ENCODE measurements at regions not wholly inside any gene's neighbourhood (a gene's known extent, or its start where the extent isn't known, plus 50 kb on each side); places are given as distances from the start of the nearest gene placed in this dataset.

DNA sequence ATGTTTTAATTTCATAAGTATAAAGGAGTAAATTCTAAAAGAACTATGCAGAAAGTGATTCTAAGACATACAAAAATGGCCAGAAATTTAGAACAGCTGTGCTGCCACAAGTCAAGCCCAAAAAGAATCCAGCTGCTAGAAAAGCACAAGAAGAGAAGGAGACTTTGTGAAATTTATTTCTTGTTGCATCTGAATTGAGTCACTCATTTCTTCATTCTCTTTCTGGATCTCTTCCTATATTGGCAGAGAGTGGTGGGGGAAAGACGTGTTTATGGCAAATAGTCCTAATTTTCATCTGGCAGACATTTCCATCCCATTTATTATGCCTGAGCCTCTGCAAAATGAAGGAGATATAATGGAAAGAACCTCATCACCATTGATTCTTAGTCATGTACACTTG, 139.6 kb upstream of the CTTNBP2NL start:
- TF ChIP-seq CTCF (IDR thresholded peaks at IDR 0.05; ENCODE audit: low read depth, low read length, missing control alignments) = no peak
- DNase-seq (ENCODE audit: low read depth) = no peak
- no peak overlapping the region for H3K4me3 ChIP-seq (ENCODE audit: low read depth, low read length)

DNA sequence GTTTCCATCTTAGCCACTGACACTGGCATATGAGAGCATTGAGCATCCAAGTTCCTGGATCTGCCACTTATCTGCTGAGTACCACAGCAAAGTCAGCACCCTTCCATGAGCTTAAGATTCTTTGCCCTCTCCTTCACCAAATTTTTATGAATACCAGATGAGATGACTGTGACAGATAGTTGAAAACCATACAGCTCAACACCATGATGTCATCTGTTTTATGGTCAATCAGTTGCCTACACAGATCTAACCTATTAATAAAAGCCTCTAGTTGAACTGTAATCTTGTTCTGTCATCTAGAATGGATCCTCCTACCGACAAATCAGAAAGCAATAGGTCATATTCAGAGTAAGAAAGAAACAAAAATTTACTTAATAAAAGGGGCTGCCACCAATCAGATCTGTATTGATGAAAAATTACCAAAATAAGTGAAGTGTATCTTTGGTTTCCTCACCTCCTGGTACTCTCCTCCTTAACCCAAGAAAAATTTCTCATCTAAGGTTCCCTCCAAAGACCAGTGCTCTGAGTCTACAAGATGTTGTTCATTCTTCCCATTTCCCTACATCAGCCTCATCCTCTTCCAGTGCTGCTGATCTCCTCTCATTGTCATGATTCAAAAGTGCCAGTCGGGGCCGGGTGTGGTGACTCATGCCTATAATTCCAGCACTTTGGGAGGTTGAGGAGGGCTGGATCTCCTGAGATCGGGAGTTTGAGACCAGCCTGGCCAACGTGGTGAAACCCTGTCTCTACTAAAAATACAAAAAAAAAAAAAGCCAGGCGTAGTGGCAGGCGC, 138.8 kb upstream of the CTTNBP2NL start:
- DNase-seq (ENCODE audit: low read depth) = no peak
- TF ChIP-seq CTCF (IDR thresholded peaks at IDR 0.05; ENCODE audit: low read depth, low read length, missing control alignments) = no peak
- H3K4me3 ChIP-seq (ENCODE audit: low read depth, low read length) = no peak overlapping the region

GRCh38 chr1:112260699-112261098, 135.3 kb upstream of the CTTNBP2NL start:
- DNase-seq (ENCODE audit: low read depth) = no peak
- H3K4me3 ChIP-seq (ENCODE audit: low read depth, low read length) = no peak overlapping the region
- TF ChIP-seq CTCF (IDR thresholded peaks at IDR 0.05; ENCODE audit: low read depth, low read length, missing control alignments) = no peak

DNA sequence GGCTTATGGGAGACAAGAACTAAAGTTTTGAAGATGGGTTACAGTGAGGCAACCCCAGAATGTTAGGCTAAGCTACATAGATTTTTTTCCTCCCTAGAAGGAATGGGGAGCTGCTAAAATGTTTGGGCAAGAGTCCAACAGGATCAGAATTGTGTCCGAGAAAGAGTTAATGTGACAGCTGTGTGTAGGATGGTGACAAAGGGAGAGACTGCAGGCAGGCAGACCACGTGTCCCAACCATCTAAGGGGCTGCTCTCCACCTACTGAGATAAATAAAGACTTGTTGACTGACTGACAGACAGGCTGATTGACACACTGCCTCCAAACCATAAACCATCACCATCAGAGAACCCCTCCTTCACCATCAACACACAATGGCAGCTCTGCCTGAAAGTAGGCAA, 133.7 kb upstream of the CTTNBP2NL start:
- H3K4me3 ChIP-seq (ENCODE audit: low read depth, low read length) = no peak overlapping the region
- TF ChIP-seq CTCF (IDR thresholded peaks at IDR 0.05; ENCODE audit: low read depth, low read length, missing control alignments) = no peak
- DNase-seq (ENCODE audit: low read depth) = no peak

DNA sequence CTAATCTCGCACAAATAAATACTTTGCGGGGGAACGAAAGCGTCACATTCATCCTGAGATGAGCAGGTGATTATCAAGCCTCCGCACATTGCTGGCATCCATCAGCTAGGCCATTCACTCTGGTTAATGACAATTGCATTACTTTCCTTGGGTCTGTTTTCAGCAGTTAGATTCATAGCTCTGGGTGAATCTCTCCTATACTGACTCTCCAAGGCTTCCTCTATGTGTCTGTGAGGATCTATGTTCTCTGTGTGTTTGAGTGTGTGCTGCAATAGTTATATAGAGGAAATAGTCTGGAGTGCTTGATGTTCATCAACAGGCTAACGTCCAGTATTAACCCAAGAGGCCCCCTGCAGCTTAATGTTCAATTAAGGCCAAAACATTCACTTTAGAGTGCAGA, 133.0 kb upstream of the CTTNBP2NL start:
- DNase-seq (ENCODE audit: low read depth) = no peak
- H3K4me3 ChIP-seq (ENCODE audit: low read depth, low read length) = no peak overlapping the region
- no peak for TF ChIP-seq CTCF (IDR thresholded peaks at IDR 0.05; ENCODE audit: low read depth, low read length, missing control alignments)

DNA sequence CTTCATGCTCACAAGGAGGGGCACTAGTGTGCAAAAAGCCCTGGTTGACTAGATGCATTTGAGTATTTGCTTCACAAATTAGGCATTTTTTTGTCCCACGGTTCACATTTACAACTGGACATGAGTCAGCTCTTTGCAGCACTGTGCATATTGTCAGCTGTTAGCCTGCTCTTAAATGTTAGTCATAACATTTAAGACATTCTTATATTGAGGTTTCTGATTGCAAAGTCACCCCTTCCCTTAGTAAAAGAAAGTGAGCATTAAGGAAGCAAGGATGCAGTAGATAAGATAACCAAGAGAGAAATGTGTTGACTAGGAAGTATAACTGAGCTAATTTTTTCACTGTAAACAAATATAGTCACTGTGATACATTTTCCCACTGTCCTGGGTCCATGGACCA, 132.6 kb upstream of the CTTNBP2NL start:
- TF ChIP-seq CTCF (IDR thresholded peaks at IDR 0.05; ENCODE audit: low read depth, low read length, missing control alignments) = no peak
- H3K4me3 ChIP-seq (ENCODE audit: low read depth, low read length) = no peak overlapping the region
- DNase-seq (ENCODE audit: low read depth) = no peak

- no peak for TF ChIP-seq CTCF (IDR thresholded peaks at IDR 0.05; ENCODE audit: low read depth, low read length, missing control alignments)
- H3K4me3 ChIP-seq (ENCODE audit: low read depth, low read length) = no peak overlapping the region
- DNase-seq (ENCODE audit: low read depth) = no peak
Measured at GRCh38 chr1:112264010-112264409, 132.0 kb upstream of the CTTNBP2NL start.
